ENCODE measurements at regions not wholly inside any gene's neighbourhood (a gene's known extent, or its start where the extent isn't known, plus 50 kb on each side); places are given as distances from the start of the nearest gene placed in this dataset.
"Not testable (repeated sequence)": the region's sequence is repeated elsewhere in the genome, so short reads cannot be mapped to it uniquely, and the experiment has no call there.

GRCh38 chr5:69010476-69010875, 83.3 kb upstream of the SLC30A5 start:
- in situ Hi-C loops (cut with MboI; ENCODE audit: low sequenced_read_pairs, unreplicated experiment) = loop anchor here (25.0 kb wide), 4 partner anchors 348 to 1773 kb away; no protein-coding TSS in a partner anchor
- no peak for TF ChIP-seq CTCF (IDR thresholded peaks at IDR 0.05; ENCODE audit: borderline replicate concordance, control extremely low read depth, extremely low read depth, insufficient read depth, missing control alignments)
- no peak for DNase-seq (ENCODE audit: low spot score)

DNA sequence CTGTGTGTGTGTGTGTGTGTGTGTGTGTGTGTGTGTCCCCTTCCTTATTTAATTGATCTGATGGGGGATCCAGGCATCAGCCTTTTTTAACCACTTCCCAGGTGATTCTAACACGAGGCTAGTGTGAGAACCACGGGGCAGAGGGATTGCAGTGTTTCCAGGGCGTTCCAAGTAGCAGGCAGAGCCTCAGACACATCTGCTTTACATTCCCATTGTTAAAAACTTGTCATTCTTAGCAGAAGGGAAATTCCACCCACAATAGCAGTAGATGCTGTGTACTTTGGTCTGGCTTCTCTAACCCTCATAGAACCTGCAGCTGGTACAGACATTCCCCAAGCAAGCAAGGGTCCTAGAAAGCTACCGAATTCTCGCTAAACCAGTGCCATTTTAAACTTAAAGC, 81.9 kb upstream of the SLC30A5 start:
- in situ Hi-C loops (cut with MboI; ENCODE audit: low sequenced_read_pairs, unreplicated experiment) = loop anchor here (25.0 kb wide), 4 partner anchors 350 to 1775 kb away; no protein-coding TSS in a partner anchor
- DNase-seq (ENCODE audit: low spot score) = no peak

DNA sequence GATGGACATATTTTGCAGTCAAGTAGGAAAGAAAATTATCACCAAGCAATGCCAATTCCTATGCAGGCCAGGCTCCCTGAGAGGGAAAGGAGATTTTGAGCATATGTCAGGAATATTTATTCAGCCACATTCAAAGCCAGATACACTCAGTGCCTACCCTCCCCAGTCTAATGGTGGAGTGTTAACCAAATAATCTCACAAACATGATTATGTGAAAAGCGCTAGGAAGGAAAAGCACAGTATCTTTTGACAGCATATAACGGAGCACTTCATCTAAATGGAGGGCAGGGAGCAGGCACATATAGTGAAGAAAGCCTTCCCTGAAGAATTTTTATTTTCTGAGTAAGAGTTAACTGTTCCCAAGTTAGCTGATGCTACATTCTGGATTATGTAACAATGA, 80.3 kb upstream of the SLC30A5 start:
- TF ChIP-seq CTCF (IDR thresholded peaks at IDR 0.05; ENCODE audit: borderline replicate concordance, control extremely low read depth, extremely low read depth, insufficient read depth, missing control alignments) = no peak
- DNase-seq (ENCODE audit: low spot score) = no peak
- in situ Hi-C loops (cut with MboI; ENCODE audit: low sequenced_read_pairs, unreplicated experiment) = loop anchor here (25.0 kb wide), 4 partner anchors 351 to 1776 kb away; no protein-coding TSS in a partner anchor

More for the DNA sequence above, 81.9 kb upstream of the SLC30A5 start:
- no peak for TF ChIP-seq CTCF (IDR thresholded peaks at IDR 0.05; ENCODE audit: borderline replicate concordance, control extremely low read depth, extremely low read depth, insufficient read depth, missing control alignments)

GRCh38 chr5:69014007-69014406, 79.8 kb upstream of the SLC30A5 start:
- in situ Hi-C loops (cut with MboI; ENCODE audit: low sequenced_read_pairs, unreplicated experiment) = loop anchor here (25.0 kb wide), 4 partner anchors 352 to 1777 kb away; no protein-coding TSS in a partner anchor
- not testable (repeated sequence) for DNase-seq (ENCODE audit: low spot score)

DNA sequence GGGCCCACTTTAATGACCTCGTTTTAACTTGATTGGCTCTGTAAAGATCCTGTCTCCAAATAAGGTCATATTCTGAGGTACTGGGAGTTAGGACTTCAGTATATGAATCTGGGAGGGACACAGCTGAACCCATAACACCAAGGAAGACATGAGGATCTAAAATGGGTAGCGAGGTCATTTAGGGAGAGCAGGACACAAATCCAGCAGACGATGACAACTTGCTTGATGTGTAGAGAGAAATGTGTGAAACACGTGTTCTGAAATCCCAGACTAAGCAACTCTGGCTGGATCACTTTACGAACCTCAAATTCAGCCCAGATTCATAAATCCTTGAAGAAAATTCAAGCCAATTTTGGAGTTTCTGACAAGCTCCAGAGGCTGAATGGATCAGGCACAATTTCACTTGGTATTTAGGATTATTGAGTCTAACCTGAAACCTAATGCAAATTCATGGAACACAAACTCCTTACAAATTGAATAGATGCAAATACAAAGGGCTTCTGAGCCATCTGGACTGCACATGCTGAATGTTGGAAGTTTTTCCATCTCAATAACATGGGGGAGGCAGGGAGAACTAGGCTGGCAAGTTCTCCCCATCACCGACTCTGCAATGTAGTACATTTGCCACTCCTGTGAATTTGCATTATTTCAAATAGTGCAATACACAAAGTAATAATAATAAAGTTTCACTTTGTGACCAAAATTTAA, 74.0 kb upstream of the SLC30A5 start:
- no peak for TF ChIP-seq CTCF (IDR thresholded peaks at IDR 0.05; ENCODE audit: borderline replicate concordance, control extremely low read depth, extremely low read depth, insufficient read depth, missing control alignments)
- in situ Hi-C loops (cut with MboI; ENCODE audit: low sequenced_read_pairs, unreplicated experiment) = loop anchor here (25.0 kb wide), 4 partner anchors 358 to 1783 kb away; no protein-coding TSS in a partner anchor
- no peak for DNase-seq (ENCODE audit: low spot score)

DNA sequence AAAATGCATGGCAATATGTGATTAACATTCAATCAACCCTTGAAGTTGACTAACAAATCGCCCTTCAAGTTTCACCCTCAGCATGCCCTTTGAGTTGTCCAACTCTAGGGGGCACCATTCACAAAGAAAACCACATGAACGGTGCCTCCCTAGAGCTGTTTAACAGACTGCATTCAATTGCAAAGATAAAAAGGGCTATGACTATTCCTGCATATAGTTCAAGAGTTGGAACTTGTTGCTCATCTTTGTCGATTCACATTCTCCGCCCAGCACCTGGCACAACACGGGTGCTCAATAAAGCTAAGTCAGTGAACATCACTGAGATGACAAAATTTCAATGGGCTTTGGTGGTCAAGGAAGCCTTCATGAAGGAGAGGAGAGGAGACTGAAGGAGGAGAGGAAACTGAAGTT, 69.6 kb upstream of the SLC30A5 start:
- peak; percentile 61 for DNase-seq (ENCODE audit: low spot score)
- in situ Hi-C loops (cut with MboI; ENCODE audit: low sequenced_read_pairs, unreplicated experiment) = loop anchor here (25.0 kb wide), 4 partner anchors 362 to 1787 kb away; no protein-coding TSS in a partner anchor
- TF ChIP-seq CTCF (IDR thresholded peaks at IDR 0.05; ENCODE audit: borderline replicate concordance, control extremely low read depth, extremely low read depth, insufficient read depth, missing control alignments) = peak; percentile 45

DNA sequence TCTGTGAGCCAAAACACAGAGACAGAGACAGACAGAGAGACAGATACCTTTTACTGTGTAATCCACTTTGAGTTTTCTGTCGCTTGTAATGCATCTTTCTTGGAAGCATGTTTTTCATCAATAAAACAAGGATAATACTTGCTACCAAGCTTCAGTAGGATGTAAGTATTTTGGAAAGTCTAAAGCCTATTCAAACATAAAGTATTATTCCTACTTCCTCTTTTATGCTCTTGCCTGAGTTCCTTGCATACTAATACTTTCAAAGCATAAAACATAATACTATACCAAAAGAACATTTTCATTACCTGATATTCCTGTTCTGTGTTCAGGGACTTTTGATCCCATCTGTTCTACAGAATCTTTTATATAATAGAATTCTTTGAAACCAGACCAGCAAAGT, 64.5 kb upstream of the SLC30A5 start:
- no peak for TF ChIP-seq CTCF (IDR thresholded peaks at IDR 0.05; ENCODE audit: borderline replicate concordance, control extremely low read depth, extremely low read depth, insufficient read depth, missing control alignments)
- in situ Hi-C loops (cut with MboI; ENCODE audit: low sequenced_read_pairs, unreplicated experiment) = no loop called here
- DNase-seq (ENCODE audit: low spot score) = peak; percentile 22

Data from GM13976 (cell line).